Adrenal gland (tissue), 5 donors: ENCODE measurements at regions not wholly inside any gene's neighbourhood (a gene's known extent, or its start where the extent isn't known, plus 50 kb on each side); places are given as distances from the start of the nearest gene placed in this dataset.

Source experiments
- CTCF ChIP-seq, 6 experiments: fragments of 450-650 bp in 4 of 6; fragments of 200-600 bp in 2 of 6; sonication (generic) in 1 of 6; IDR thresholded peaks; 1 replicate in 5 of 6; 2 replicates in 1 of 6; pipeline versions ENCODE4 v1.5.1 to v1.8.0; 2016 to 2021; ENCODE audit warnings: antibody characterized with exemption in 6 of 6, mild to moderate bottlenecking in 2 of 6, moderate library complexity in 1 of 6
- POLR2A ChIP-seq, 2 donors: fragments of 450-650 bp; IDR thresholded peaks; one replicate each; pipeline ENCODE4 v1.6.1; 2017; ENCODE audit warnings: antibody characterized with exemption in 2 of 2, mild to moderate bottlenecking in 2 of 2, moderate library complexity in 1 of 2
- donor health status: DM: no; HTN: no; CAD: no.

GRCh38 chr5:81819556-81820317, 68.8 kb upstream of the SSBP2 start:
- TF ChIP-seq CTCF (IDR thresholded peaks at IDR 0.05) (no peak), POLR2A (IDR thresholded peaks at IDR 0.05) (no peak)
